SK-N-DZ (cell line): ENCODE measurements at regions not wholly inside any gene's neighbourhood (a gene's known extent, or its start where the extent isn't known, plus 50 kb on each side); places are given as distances from the start of the nearest gene placed in this dataset.

ENCODE experiments used
- DNase-seq: peaks from one replicate; pipeline ENCODE4 v3.0.0-alpha.2; 2015; ENCODE audit warnings: low spot score

DNA sequence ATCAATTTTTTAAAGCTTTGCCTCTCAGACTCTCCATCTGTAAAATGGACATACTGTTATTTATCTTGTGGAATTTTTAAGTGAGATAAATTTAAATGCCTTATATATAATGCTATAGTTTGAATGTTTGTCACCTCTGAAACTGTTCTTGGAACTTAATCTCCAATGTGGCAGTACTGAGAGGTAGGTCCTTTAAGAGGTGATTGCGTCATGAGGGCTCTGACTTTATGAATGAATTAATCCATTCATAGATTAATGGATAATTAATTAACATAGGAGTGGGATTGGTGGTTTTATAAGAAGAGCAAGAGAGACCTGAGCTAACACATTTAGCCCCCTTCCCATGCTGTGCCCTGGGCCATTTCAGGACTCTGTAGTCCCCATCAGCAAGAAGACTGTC, 326.3 kb upstream of the TSHZ2 start:
- DNase-seq = no peak

GRCh38 chr20:52643034-52643433, 329.1 kb upstream of the TSHZ2 start:
- DNase-seq = no peak

GRCh38 chr20:52637201-52637600, 335.0 kb upstream of the TSHZ2 start:
- no peak for DNase-seq

- no peak for DNase-seq
These were observed 340.7 kb upstream of the TSHZ2 start for GRCh38 chr20:52631469-52631868.

- DNase-seq = no peak
These were observed 342.0 kb upstream of the TSHZ2 start for GRCh38 chr20:52630138-52630537.

GRCh38 chr20:52624281-52624680, 347.9 kb upstream of the TSHZ2 start:
- DNase-seq = no peak

DNA sequence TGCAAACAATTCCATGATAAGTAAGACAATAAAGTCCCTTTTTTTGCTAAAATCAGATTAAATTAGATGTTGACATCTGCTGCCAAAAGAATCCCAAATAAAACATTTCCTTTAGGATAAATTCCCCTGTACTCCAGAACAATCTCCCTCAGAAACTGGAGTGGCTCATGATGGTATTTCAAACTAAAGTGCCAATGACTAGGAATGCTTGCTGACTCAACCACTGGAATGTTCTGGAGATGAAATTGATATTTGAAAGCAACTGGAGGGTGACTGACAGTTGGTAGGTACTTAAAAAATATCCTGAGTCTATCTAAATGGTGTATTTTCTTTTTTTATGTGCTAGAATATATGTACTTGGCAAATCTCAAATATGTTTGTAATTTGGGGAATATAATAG, 350.1 kb upstream of the TSHZ2 start:
- no peak for DNase-seq

DNA sequence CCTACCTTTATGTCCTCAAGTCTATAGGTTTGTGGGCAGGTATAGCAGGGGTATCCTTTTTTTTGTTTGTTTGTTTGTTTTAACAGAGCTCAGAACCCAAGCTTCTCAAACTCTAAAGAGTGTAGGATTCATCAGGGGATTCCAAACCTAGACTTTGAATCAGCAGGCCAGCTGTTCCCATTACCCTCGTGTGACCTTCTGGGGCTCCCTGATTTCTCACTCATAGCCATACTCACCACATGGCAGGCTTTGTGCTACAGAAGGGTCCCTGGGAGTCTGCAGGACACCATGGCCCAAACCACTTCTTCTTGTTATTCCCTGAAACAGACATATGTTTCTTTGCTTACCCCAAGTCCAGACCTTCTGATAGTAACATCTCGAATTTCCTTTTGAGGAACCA, 350.8 kb upstream of the TSHZ2 start:
- DNase-seq = no peak

- no peak for DNase-seq
These were observed 352.5 kb upstream of the TSHZ2 start for GRCh38 chr20:52619671-52620070.

DNA sequence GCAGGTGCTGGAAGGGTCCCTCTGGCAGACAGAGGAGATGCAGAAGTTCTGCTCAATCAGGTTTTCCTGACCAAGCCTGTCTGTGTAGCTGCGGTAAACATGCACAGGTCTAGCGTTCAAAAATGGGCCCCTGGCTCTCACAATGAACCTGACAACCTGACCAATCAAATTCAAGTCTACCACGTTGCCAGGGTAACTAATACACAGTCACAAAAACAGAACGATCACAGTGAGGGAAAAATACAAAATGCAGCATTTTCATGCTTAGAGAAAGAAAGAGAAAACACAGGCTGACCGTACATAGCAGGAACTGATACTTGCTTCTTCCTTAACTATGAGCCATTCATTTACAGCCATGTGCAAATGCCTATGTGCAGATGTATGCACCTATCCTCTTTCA, 353.1 kb upstream of the TSHZ2 start:
- DNase-seq = no peak

DNA sequence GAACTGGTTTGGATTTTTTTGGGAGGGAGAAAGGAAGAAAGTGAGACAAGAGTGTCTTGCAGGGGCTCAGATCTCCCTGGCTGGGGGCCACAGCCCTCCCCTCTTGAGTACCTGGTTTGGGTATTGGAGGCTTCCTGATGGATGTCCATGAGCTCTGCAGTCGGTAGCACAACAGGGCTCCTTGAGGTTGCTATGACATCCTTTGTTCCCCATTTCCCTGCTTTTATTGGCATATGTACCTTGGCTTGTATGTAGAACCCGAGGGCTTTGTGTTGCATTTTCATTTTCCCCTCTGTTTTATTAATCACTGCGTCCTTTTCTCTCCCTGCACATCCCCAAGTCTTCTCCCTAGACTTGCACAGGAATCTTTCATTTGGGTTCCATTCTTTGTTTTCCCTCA, 355.5 kb upstream of the TSHZ2 start:
- DNase-seq = no peak

DNA sequence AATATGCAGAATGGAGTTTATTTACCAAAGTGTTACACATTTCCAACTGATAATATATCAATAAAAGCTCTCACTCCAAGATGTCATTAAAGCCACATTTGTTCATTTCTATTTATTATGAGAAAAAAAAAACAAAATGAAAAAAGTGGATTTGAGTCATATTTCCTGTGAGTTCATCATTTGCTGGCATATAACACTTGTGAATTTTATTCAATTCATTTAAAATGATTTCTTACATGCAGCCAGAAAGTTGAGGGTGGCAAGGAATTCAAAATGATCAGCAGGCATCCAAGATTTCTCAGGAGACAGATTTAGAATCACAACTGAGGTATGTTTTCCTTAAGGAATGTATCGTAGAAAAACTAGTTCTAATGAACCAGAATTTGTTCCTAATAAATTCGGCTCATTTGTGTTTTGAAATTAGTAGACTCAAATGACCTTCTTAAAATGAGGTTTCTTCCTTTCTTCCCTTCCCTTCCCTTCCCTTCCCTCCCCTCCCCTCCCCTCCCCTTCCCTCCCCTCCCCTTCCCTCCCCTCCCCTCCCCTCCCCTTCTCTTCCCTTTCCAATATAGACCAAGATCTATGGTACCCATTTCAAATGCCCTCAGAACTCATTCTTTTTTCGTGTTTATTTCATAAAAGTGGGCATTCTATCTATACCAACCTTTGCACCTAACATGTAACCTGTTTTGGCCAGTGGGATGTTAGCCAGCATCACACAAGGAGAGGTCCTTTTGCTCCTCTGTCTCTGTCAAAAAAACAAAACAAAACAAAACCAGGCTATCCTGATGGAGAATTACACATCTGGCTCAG, 357.9 kb upstream of the TSHZ2 start:
- DNase-seq = no peak

DNA sequence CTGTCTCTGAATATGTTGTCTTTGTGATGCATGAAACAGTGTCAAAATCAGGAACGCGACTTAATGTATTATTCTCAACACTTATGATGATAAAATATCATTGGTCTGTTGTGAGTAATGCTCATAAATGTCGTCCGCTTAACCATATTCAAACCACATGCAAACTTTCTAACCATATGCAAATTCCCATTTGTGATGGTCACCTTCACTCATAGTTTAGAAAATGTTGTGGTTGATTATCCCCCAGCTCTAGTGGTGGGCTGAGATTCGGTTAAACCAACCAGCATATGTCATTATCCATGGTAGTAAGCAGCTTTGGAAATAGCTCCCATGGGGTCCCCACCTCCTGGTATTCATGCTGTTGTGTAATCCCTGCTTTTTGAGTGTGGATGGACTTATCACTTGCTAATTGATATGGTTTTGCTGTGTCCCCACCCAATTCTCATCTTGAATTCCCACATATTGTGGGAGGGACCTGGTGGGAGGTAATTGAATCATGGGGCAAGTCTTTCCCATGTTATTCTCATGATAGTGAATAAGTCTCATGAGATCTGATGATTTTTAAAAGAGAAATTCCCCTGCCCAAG, 360.0 kb upstream of the TSHZ2 start:
- DNase-seq = no peak

- DNase-seq = no peak
These were observed 361.4 kb upstream of the TSHZ2 start for GRCh38 chr20:52610749-52611148.

- DNase-seq = no peak
These were observed 370.7 kb upstream of the TSHZ2 start for GRCh38 chr20:52601295-52601971.

GRCh38 chr20:52596256-52596655, 375.9 kb upstream of the TSHZ2 start:
- no peak for DNase-seq

DNA sequence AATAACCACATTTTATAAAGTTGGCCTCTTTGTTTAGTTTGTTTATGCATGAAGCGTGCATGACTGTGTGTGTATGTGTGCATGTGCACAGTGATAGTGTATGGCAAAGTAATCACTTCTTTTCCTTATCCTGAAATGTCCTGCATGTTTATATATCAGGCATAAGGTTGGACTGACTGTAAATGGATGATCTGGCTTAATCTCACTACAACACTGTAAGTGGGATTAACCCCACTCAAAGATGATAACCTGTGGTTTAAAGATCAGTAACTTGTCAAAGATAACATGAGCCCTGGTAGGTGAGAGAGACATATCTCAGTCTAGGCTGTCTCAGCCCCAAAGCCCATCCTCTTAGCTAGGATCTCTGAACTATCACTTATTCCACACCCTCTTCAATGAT, 376.6 kb upstream of the TSHZ2 start:
- DNase-seq = no peak

GRCh38 chr20:52593654-52594053, 378.5 kb upstream of the TSHZ2 start:
- no peak for DNase-seq

- no peak for DNase-seq
These were observed 379.6 kb upstream of the TSHZ2 start for GRCh38 chr20:52592567-52592966.

- DNase-seq = no peak
These were observed 382.1 kb upstream of the TSHZ2 start for GRCh38 chr20:52590100-52590499.

DNA sequence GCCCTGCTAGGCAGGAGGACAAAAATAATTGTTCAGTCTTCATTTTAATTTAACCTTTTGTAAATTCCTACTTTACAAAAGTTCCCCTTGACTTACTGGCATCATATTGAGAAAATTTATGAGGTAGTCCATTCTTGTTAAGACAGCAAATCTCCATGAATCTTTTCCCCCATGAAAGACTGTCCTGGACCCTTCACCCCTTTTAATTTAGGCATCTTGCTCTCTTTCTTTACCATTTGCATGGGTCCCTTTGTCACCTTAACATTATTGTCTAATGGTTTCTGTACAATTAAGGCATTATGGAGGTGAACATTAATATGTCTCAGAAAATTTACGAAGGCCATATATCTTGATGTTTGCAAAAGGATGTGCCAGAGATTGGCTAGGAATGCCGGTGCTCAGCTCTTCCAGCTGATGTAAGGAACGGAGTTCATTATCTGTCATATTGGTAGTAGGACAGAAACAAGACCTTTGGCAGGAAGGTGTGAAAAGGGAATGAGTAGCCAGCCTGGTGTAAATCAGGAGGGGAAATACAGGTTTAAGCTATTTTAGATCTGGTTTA, 382.8 kb upstream of the TSHZ2 start:
- no peak for DNase-seq

DNA sequence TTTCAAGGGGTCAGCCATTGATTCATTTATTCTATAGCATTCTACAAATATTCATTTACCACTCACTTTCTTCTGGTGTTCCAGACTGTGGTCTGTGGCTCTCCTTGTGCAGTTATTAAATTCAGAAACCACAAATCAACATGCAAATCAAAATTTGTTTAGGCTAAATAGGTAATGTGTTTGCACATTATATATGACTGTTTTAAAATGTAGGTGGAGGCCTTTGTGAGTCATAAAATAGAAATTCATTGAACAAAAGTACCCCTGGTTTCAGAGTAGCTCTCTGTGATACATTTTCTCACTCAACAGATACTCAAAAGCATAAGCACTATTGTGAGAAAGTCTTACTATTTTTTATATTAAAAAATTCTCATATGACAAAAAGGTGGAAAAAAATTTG, 385.5 kb upstream of the TSHZ2 start:
- no peak for DNase-seq

- no peak for DNase-seq
These were observed 386.8 kb upstream of the TSHZ2 start for GRCh38 chr20:52585333-52585732.
